ENCODE measurements at regions not wholly inside any gene's neighbourhood (a gene's known extent, or its start where the extent isn't known, plus 50 kb on each side); places are given as distances from the start of the nearest gene placed in this dataset.
"Not testable (repeated sequence)": the region's sequence is repeated elsewhere in the genome, so short reads cannot be mapped to it uniquely, and the experiment has no call there.

GRCh38 chr6:802701-803100, 109.8 kb upstream of the EXOC2 start:
- TF ChIP-seq CTCF (IDR thresholded peaks at IDR 0.05; ENCODE audit: low read depth, low read length): no peak
- DNase-seq (ENCODE audit: extremely low read depth, low read depth): no peak

GRCh38 chr6:802223-802622, 109.3 kb upstream of the EXOC2 start:
- DNase-seq (ENCODE audit: extremely low read depth, low read depth): not testable (repeated sequence)

GRCh38 chr6:799769-800168, 106.8 kb upstream of the EXOC2 start:
- no peak for DNase-seq (ENCODE audit: extremely low read depth, low read depth)
- TF ChIP-seq CTCF (IDR thresholded peaks at IDR 0.05; ENCODE audit: low read depth, low read length): no peak

GRCh38 chr6:797479-798077, 104.6 kb upstream of the EXOC2 start:
- peak; percentile 79 for TF ChIP-seq CTCF (IDR thresholded peaks at IDR 0.05; ENCODE audit: low read depth, low read length)
- DNase-seq (ENCODE audit: extremely low read depth, low read depth): peak; percentile 28

GRCh38 chr6:795046-795685, 102.2 kb upstream of the EXOC2 start:
- DNase-seq (ENCODE audit: extremely low read depth, low read depth): no peak

GRCh38 chr6:793261-793660, 100.3 kb upstream of the EXOC2 start:
- TF ChIP-seq CTCF (IDR thresholded peaks at IDR 0.05; ENCODE audit: low read depth, low read length): no peak
- DNase-seq (ENCODE audit: extremely low read depth, low read depth): no peak

More at GRCh38 chr6:795046-795685, 102.2 kb upstream of the EXOC2 start:
- TF ChIP-seq CTCF (IDR thresholded peaks at IDR 0.05; ENCODE audit: low read depth, low read length): no peak

- no peak for DNase-seq (ENCODE audit: extremely low read depth, low read depth)
- TF ChIP-seq CTCF (IDR thresholded peaks at IDR 0.05; ENCODE audit: low read depth, low read length): no peak
Observed at GRCh38 chr6:792662-793061, 99.7 kb upstream of the EXOC2 start.

GRCh38 chr6:788058-788457, 95.1 kb upstream of the EXOC2 start:
- no peak for TF ChIP-seq CTCF (IDR thresholded peaks at IDR 0.05; ENCODE audit: low read depth, low read length)
- DNase-seq (ENCODE audit: extremely low read depth, low read depth): no peak
